Ishikawa (cell line): ENCODE measurements at regions not wholly inside any gene's neighbourhood (a gene's known extent, or its start where the extent isn't known, plus 50 kb on each side); places are given as distances from the start of the nearest gene placed in this dataset.

Experiments
- CEBPB ChIP-seq: IDR thresholded peaks from 2 replicates; pipeline ENCODE4 v1.6.1; 2012
- CREB1 ChIP-seq: IDR thresholded peaks from 2 replicates; pipeline ENCODE4 v1.6.1; 2012; ENCODE audit warnings: low read depth
- EGR1 ChIP-seq: IDR thresholded peaks from 2 replicates; pipeline ENCODE4 v1.6.1; 2012
- EP300 ChIP-seq: IDR thresholded peaks from 2 replicates; pipeline ENCODE4 v1.6.1; 2012; ENCODE audit warnings: borderline replicate concordance
- FOXM1 ChIP-seq: IDR thresholded peaks from 2 replicates; pipeline ENCODE4 v1.6.1; 2012; ENCODE audit warnings: low read depth, borderline replicate concordance
- MAX ChIP-seq: IDR thresholded peaks from 2 replicates; pipeline ENCODE4 v1.6.1; 2012
- NFIC ChIP-seq: IDR thresholded peaks from 2 replicates; pipeline ENCODE4 v1.6.1; 2012
- RAD21 ChIP-seq: IDR thresholded peaks from 2 replicates; pipeline ENCODE4 v1.6.1; 2012; ENCODE audit warnings: low read depth
- REST ChIP-seq: IDR thresholded peaks from 2 replicates; pipeline ENCODE4 v1.6.1; 2012; ENCODE audit warnings: low read depth, mild to moderate bottlenecking
- TAF1 ChIP-seq: IDR thresholded peaks from 2 replicates; pipeline ENCODE4 v1.6.1; 2012; ENCODE audit warnings: low read depth, mild to moderate bottlenecking
- TCF12 ChIP-seq: IDR thresholded peaks from 2 replicates; pipeline ENCODE4 v1.6.1; 2012; ENCODE audit warnings: low read depth
- TEAD4 ChIP-seq: IDR thresholded peaks from 2 replicates; pipeline ENCODE4 v1.6.1; 2012
- USF1 ChIP-seq: IDR thresholded peaks from 2 replicates; pipeline ENCODE4 v1.6.1; 2012
- YY1 ChIP-seq: IDR thresholded peaks from 2 replicates; pipeline ENCODE4 v1.6.1; 2012; ENCODE audit warnings: low read depth
- ZBTB7A ChIP-seq: IDR thresholded peaks from 2 replicates; pipeline ENCODE4 v1.6.1; 2012; ENCODE audit warnings: low read depth

GRCh38 chr11:120025606-120026335 lies 112.1 kb downstream of the TRIM29 start:
- TF ChIP-seq CREB1 (no peak), YY1 (no peak), TCF12 (no peak), NFIC (no peak), TAF1 (no peak), ZBTB7A (no peak), CEBPB (no peak), EGR1 (no peak), FOXM1 (no peak), EP300 (no peak)

- TF ChIP-seq EP300 = no peak
- no peak for TF ChIP-seq YY1
- no peak for TF ChIP-seq TAF1
- TF ChIP-seq USF1 = no peak
- TF ChIP-seq RAD21 = no peak
- TF ChIP-seq MAX = no peak
- TF ChIP-seq CEBPB = no peak
- no peak for TF ChIP-seq EGR1
- no peak for TF ChIP-seq TCF12
- no peak for TF ChIP-seq CREB1
- TF ChIP-seq NFIC = no peak
- TF ChIP-seq ZBTB7A = no peak
- no peak for TF ChIP-seq FOXM1
- TF ChIP-seq TEAD4 = no peak
- no peak for TF ChIP-seq REST
Observed at GRCh38 chr11:120024586-120024985, 113.3 kb downstream of the TRIM29 start.

- TF ChIP-seq USF1 = no peak
- TF ChIP-seq TCF12 = no peak
- TF ChIP-seq EP300 = no peak
- no peak for TF ChIP-seq REST
- TF ChIP-seq EGR1 = no peak
- TF ChIP-seq CEBPB = no peak
- no peak for TF ChIP-seq YY1
- no peak for TF ChIP-seq TAF1
- no peak for TF ChIP-seq FOXM1
- TF ChIP-seq MAX = no peak
- no peak for TF ChIP-seq RAD21
- TF ChIP-seq CREB1 = no peak
- TF ChIP-seq ZBTB7A = no peak
- no peak for TF ChIP-seq TEAD4
- no peak for TF ChIP-seq NFIC
Observed at GRCh38 chr11:120024046-120024445, 113.9 kb downstream of the TRIM29 start.

GRCh38 chr11:120023551-120023950 lies 114.4 kb downstream of the TRIM29 start:
- no peak for TF ChIP-seq CREB1
- TF ChIP-seq TCF12 = no peak
- TF ChIP-seq RAD21 = no peak
- no peak for TF ChIP-seq REST
- TF ChIP-seq NFIC = no peak
- TF ChIP-seq FOXM1 = no peak
- TF ChIP-seq TAF1 = no peak
- no peak for TF ChIP-seq TEAD4
- no peak for TF ChIP-seq CEBPB
- TF ChIP-seq YY1 = no peak
- TF ChIP-seq ZBTB7A = no peak
- no peak for TF ChIP-seq USF1
- TF ChIP-seq EP300 = no peak
- no peak for TF ChIP-seq EGR1
- TF ChIP-seq MAX = no peak
